Caco-2 (cell line): ENCODE measurements at regions not wholly inside any gene's neighbourhood (a gene's known extent, or its start where the extent isn't known, plus 50 kb on each side); places are given as distances from the start of the nearest gene placed in this dataset.

Experiments used
- BruUV-seq: library from RNA; stranded (reverse); fragments of 400-500 nt; replicated peaks from 2 replicates; lab custom pipeline; 2021; lab: Mats Ljungman, UMichigan
- CTCF ChIA-PET: fragments of 300-600 bp; sonication (Branson Sonifier 250); formaldehyde crosslinking; loops from one replicate; lab custom pipeline; 2022; ENCODE audit warnings: antibody characterized with exemption; lab: Charles Lee
- POLR2A ChIA-PET: fragments of 300-600 bp; sonication (Branson Sonifier 250); formaldehyde crosslinking; loops from one replicate; lab custom pipeline; 2022; ENCODE audit warnings: antibody characterized with exemption; lab: Charles Lee
- DNase-seq, 2 experiments: peaks; one replicate each; pipeline versions ENCODE4 v3.0.0 to v3.0.0-alpha.2; 2020 to 2022
- H3K27me3 ChIP-seq: replicated peaks from 2 replicates; pipeline ENCODE4 v1.6.0; 2011; ENCODE audit warnings: low read length; ENCODE audit not compliant: control insufficient read depth, insufficient read depth
- H3K36me3 ChIP-seq: 2 replicates; pipeline ENCODE4 v1.5.1; 2011; ENCODE audit warnings: low read length; ENCODE audit not compliant: control insufficient read depth, insufficient read depth
- H3K4me1 ChIP-seq: fragments of 250-450 bp; sonication (Bioruptor Pico); 2 replicates; pipeline ENCODE4 v1.5.1; 2020; ENCODE audit warnings: mild to moderate bottlenecking
- H3K4me3 ChIP-seq: 2 replicates; pipeline ENCODE4 v1.5.1; 2011; ENCODE audit warnings: low read depth, mild to moderate bottlenecking, control low read depth, low read length
- H3K9me3 ChIP-seq: fragments of 250-450 bp; sonication (Bioruptor Pico); 2 replicates; pipeline ENCODE4 v1.5.1; 2020; ENCODE audit warnings: mild to moderate bottlenecking, moderate library complexity
- H3K27ac Mint-ChIP-seq: one replicate; pipeline ENCODE4 v1.8.0; 2022; ENCODE audit warnings: mixed read lengths; ENCODE audit not compliant: unreplicated experiment
- H3K27me3 Mint-ChIP-seq: one replicate; pipeline ENCODE4 v1.8.0; 2022; ENCODE audit warnings: mixed read lengths; ENCODE audit not compliant: insufficient read depth, unreplicated experiment
- H3K36me3 Mint-ChIP-seq: one replicate; pipeline ENCODE4 v1.8.0; 2022; ENCODE audit warnings: mild to moderate bottlenecking, mixed read lengths; ENCODE audit not compliant: insufficient read depth, unreplicated experiment
- H3K4me1 Mint-ChIP-seq: one replicate; pipeline ENCODE4 v1.8.0; 2022; ENCODE audit warnings: low read depth, mixed read lengths; ENCODE audit not compliant: unreplicated experiment
- H3K4me3 Mint-ChIP-seq: one replicate; pipeline ENCODE4 v1.8.0; 2022; ENCODE audit warnings: mild to moderate bottlenecking, moderate library complexity, mixed read lengths; ENCODE audit not compliant: unreplicated experiment
- H3K9me3 Mint-ChIP-seq: one replicate; pipeline ENCODE4 v1.8.0; 2022; ENCODE audit warnings: mixed read lengths; ENCODE audit not compliant: unreplicated experiment
- CTCF ChIP-seq, 2 experiments: fragments of 200-600 bp in 1 of 2; IDR thresholded peaks; 1 replicate in 1 of 2; 2 replicates in 1 of 2; pipeline versions ENCODE4 v1.5.1 to v1.8.0; 2011 to 2022; ENCODE audit warnings: antibody characterized with exemption in 1 of 2, control low read depth in 1 of 2, inconsistent platforms in 1 of 2, low read depth in 1 of 2, low read length in 1 of 2, mild to moderate bottlenecking in 1 of 2, moderate library complexity in 1 of 2; ENCODE audit not compliant: insufficient read depth in 1 of 2, severe bottlenecking in 1 of 2, unreplicated experiment in 1 of 2
- intact Hi-C: fragments of 100-400 bp; cut with micrococcal nuclease; formaldehyde crosslinking; loops from one replicate; pipeline ENCODE4 v1.10.0; 2022; ENCODE audit not compliant: unreplicated experiment

- intact Hi-C loops = no loop called here
- no peak for DNase-seq
- Mint-ChIP-seq H3K27ac (no peak overlapping the region), H3K27me3 (no peaks in the 10 kb centered on the region), H3K4me3 (no peak overlapping the region), H3K9me3 (no peaks in the 10 kb centered on the region), H3K36me3 (no peaks in the 10 kb centered on the region), H3K4me1 (no peaks in the 10 kb centered on the region)
- no peaks in the 10 kb centered on the region for H3K9me3 ChIP-seq
- TF ChIP-seq CTCF (IDR thresholded peaks at IDR 0.05; ENCODE audit: insufficient read depth in 1 of 2, low read depth in 1 of 2, low read length in 1 of 2, severe bottlenecking in 1 of 2, unreplicated experiment in 1 of 2) = no peak
- no peak overlapping the region for H3K4me3 ChIP-seq
- H3K4me1 ChIP-seq = no peaks in the 10 kb centered on the region
- CTCF ChIA-PET = no interaction called here
- H3K27me3 ChIP-seq = no peaks in the 10 kb centered on the region
- no TSS peak for BruUV-seq
- no peaks in the 10 kb centered on the region for H3K36me3 ChIP-seq
- POLR2A ChIA-PET = no interaction called here
Measured at GRCh38 chr18:78731398-78732032, 248.1 kb upstream of the SALL3 start.

GRCh38 chr18:78732273-78733210, 247.1 kb upstream of the SALL3 start:
- no peaks in the 10 kb centered on the region for H3K27me3 Mint-ChIP-seq
- ChIA-PET CTCF (no interaction called here), POLR2A (no interaction called here)
- Histone ChIP-seq H3K4me3 (no peak overlapping the region), H3K9me3 (no peaks in the 10 kb centered on the region), H3K36me3 (no peaks in the 10 kb centered on the region), H3K4me1 (no peaks in the 10 kb centered on the region), H3K27me3 (no peaks in the 10 kb centered on the region)
- DNase-seq = no peak
- no peaks in the 10 kb centered on the region for H3K9me3 Mint-ChIP-seq
- intact Hi-C loops = no loop called here
- no peak overlapping the region for H3K27ac Mint-ChIP-seq
- no peak overlapping the region for H3K4me3 Mint-ChIP-seq
- no peaks in the 10 kb centered on the region for H3K36me3 Mint-ChIP-seq
- no TSS peak for BruUV-seq
- TF ChIP-seq CTCF (IDR thresholded peaks at IDR 0.05; ENCODE audit: insufficient read depth in 1 of 2, low read depth in 1 of 2, low read length in 1 of 2, severe bottlenecking in 1 of 2, unreplicated experiment in 1 of 2) = no peak
- no peaks in the 10 kb centered on the region for H3K4me1 Mint-ChIP-seq

GRCh38 chr18:78733762-78734613, 245.6 kb upstream of the SALL3 start:
- Mint-ChIP-seq H3K4me1 (no peaks in the 10 kb centered on the region), H3K27me3 (no peaks in the 10 kb centered on the region), H3K27ac (no peak overlapping the region), H3K9me3 (no peaks in the 10 kb centered on the region), H3K4me3 (no peak overlapping the region), H3K36me3 (no peaks in the 10 kb centered on the region)
- no peaks in the 10 kb centered on the region for H3K9me3 ChIP-seq
- DNase-seq = no peak
- ChIA-PET POLR2A (no interaction called here), CTCF (no interaction called here)
- no peak overlapping the region for H3K4me3 ChIP-seq
- no peaks in the 10 kb centered on the region for H3K4me1 ChIP-seq
- BruUV-seq = no TSS peak
- H3K27me3 ChIP-seq = no peaks in the 10 kb centered on the region
- intact Hi-C loops = no loop called here
- TF ChIP-seq CTCF (IDR thresholded peaks at IDR 0.05; ENCODE audit: insufficient read depth in 1 of 2, low read depth in 1 of 2, low read length in 1 of 2, severe bottlenecking in 1 of 2, unreplicated experiment in 1 of 2) = no peak
- H3K36me3 ChIP-seq = no peaks in the 10 kb centered on the region
